GM12874 (cell line): ENCODE measurements at regions not wholly inside any gene's neighbourhood (a gene's known extent, or its start where the extent isn't known, plus 50 kb on each side); places are given as distances from the start of the nearest gene placed in this dataset.

Experiments
- CTCF ChIP-seq: IDR thresholded peaks from 2 replicates; pipeline ENCODE4 v1.5.1; 2011; ENCODE audit warnings: low read depth, mild to moderate bottlenecking, control low read depth, low read length, moderate library complexity; ENCODE audit not compliant: insufficient read depth

GRCh38 chr2:196376984-196377877, 205.9 kb upstream of the STK17B start:
- TF ChIP-seq CTCF = no peak

DNA sequence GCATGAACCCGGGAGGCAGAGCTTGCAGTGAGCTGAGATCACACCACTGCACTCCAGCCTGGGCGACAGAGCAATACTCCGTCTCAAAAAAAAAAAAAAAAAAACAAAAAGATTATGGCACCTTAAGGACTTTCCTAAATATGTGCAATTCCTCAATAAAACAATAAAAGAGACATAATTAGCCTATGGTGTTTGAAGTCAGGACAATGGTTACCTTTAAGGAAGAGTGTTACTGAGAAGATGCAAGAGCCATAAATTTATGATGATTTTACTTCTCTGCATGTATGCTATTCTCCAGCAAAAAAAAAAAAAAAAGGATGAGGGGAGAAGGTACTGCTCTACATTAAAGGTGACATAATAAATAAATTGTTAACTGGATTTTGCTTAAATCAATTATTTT, 208.2 kb upstream of the STK17B start:
- TF ChIP-seq CTCF = no peak

GRCh38 chr2:196380098-196380497, 208.7 kb upstream of the STK17B start:
- TF ChIP-seq CTCF = no peak

DNA sequence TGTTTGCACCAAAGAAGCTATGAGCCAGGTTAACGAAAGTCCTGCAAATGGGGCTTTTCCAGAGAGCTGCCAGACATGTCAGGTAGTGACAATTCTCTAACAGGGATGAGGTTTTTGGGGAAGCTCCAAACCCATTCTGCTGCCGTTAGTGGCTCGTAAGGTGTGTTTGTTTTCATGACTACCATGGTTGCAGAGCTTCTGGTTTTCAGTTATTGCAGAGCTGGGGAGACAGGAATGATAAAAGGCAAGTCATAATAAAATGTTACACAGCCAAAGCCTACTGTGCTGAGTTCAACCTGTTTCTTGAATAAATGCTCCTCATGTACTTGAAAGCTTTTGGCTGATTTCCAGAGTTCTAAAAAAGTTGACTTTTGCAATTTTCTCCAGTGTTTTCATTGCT, 209.2 kb upstream of the STK17B start:
- no peak for TF ChIP-seq CTCF

DNA sequence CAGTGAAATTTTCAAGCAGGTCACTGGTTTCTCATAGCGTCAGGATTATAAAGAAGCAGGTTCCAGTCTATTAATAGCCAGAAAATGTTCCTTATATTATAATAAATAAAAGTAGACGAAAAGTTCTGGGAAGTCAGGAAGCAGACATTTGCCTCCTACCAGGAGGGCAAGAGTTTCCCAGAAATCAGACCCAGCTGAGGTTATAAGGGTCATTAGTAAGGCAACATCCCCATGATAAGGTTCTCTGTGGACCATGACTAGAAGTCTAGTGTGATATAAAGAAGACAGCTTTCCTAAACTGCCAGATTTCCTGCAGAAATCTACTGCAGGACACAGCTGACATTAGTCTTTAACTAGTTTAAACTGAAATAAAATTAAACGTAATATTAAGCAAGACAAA, 210.1 kb upstream of the STK17B start:
- no peak for TF ChIP-seq CTCF

DNA sequence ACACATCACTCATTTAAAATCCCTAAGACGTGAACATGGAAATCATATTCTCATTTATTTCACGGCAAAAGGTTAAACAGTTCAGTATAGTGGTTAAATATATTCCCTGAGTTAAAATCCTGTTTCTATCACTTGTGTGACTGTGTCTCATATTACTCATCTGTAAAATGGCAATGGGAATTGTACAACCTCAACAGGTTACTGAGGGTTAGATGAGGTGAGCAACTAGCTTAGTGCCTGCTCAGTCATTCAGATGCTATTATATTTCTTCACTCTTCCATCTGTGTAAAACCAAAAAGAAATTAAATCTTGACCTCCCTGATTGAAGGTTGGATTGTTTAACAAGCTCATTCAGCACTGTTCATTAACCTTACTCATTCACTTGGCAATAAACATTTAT, 212.4 kb upstream of the STK17B start:
- TF ChIP-seq CTCF = no peak

- no peak for TF ChIP-seq CTCF
These were observed 213.4 kb upstream of the STK17B start for GRCh38 chr2:196384729-196385128.
